EL (cell line): ENCODE measurements at regions not wholly inside any gene's neighbourhood (a gene's known extent, or its start where the extent isn't known, plus 50 kb on each side); places are given as distances from the start of the nearest gene placed in this dataset.

Experiments
- DNase-seq: peaks from one replicate; pipeline ENCODE4 v3.0.0-alpha.2; 2016

DNA sequence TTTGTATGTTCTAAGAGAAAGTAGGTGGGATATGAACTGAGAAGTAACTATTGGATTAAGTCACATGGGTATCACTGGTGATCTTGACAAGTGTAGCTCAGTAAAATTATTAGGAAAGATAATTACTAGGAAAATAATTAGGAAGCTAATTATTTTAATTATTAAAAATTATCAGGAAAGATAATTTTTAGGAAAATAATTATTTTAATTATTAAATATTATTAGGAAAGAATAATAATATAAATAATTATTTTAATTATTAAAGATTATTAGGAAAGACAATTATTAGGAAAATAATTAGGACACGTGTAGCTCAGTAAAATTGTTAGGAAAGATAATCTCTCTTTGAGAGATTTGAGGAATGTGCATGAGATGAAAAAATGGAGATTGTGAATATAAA, 623.4 kb upstream of the PIK3C3 start:
- no peak for DNase-seq

DNA sequence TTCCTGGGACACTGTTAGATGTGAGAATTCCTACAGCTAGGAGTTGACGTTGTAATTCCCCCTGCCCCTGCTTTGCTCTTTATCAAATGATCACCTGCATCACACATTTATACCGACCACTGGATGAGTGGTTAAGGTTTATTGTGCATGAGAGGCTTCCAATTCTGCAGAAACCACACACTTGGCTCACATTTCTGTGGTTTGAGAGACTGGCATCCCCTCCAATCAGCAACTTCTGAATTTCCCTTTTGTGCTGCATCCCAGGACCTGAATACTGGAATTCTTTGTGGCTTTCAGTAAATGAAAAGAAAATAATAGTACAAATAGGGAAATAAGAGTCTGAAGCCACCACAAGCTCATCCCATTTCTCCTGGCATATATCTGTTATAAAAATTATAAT, 628.7 kb upstream of the PIK3C3 start:
- DNase-seq, result no peak

DNA sequence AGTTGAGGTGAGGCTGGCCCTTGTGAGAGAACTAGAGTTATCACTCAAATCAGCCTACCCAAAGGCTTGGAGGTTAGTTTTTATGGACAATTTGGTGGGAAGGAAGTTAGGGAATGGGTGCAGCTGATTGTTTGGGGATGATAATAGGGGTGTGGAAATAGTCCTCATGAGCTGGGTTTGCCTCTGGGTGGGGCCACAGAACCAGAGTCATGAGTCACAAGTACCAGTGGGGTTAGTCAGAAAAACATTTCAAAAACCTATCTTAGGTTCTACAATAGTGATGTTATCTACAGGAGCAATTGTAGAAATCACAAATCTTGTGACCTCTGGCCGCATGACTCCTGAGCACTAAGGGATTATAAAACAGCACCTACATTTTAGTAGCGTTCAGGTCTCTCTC, 630.1 kb upstream of the PIK3C3 start:
- no peak for DNase-seq

DNA sequence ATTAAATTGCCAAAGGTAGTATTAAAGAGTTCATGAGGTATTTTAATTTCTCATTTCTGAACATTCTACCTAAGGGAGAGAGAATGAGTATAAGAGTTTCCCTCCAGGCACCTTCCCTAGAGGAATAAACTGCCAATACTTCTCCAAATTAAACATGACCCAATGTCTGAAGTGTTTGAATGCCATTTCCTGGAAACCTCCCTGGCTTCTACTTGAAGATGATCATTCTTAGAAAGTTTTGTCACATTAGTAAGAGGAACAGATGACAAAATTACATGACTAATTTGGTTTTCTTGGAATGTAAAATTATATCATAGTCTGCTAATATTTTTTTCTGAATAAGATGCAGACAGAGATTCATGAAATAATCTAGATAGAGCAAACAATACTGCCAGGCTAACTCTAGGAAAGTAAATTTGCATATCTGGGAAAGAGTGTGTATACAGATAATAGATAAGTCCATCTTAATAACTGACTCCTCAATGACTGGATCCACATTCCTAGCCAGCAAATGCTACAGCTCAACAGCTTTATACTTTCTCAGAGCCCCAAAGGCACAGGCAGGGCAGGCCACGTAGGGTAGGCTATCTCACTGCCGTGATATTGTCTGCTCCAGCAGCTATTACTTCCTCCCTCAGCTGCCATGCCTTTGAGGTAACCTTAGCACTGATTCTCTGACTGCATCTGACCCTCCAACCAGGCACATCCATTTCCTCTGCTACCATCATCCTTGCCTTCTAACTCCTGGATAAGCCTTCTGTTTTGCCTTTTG, 630.8 kb upstream of the PIK3C3 start:
- no peak for DNase-seq

DNA sequence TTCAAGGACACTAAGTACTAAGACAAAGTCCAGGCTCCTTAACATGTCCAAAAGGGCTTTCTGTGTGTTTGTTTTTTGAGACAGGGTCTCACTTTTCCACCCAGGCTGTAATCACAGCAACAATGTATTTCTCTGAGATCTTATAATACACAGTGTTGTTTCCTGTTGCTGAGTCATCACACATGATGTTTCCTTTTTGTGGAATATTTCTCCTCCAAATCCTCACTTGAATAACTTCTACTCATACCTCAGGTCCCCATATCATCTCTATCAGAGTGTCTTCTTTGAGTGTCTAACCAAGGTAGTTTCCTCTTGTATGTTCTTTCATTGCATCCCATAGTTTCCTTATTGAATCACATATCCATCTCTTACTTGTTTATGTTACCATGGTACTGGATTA, 632.0 kb upstream of the PIK3C3 start:
- no peak for DNase-seq

DNA sequence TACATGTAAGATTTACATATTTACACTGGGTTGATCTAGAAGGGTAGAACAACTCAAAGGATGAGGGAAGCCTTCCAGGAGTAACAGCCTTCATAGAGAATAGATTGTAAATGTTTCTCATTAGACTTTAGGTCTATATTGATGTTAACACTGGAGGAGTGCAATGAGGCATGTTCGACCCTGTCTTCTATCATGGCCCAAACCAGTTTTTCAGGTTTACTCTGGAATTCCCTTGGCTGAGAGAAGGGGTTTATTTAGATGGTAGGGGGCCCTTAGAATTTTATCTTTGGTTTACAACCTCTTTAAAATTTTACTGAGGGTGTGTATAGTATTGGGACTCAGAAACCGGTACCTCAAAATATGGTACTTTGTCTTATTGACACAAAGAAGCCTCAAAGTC, 634.9 kb upstream of the PIK3C3 start:
- DNase-seq, result no peak

DNA sequence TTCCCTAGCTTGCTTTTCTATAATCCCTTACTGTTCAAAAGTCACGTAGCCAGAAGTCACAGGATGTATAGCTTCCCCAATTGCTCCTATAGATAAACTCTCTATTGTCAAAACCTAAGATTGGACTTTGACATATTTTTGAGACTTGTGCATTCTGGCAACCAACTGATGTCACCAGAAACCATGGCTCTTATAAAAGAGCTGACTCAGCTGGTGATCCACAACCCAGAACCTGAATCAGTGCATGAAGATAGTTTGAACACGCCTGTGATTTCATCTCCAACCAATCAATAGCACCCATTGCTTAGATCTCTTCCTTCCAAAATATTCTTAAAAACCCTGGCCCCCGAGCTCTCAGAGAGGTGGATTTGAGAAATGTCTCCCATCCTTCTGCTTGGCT, 639.9 kb upstream of the PIK3C3 start:
- DNase-seq, result no peak

DNA sequence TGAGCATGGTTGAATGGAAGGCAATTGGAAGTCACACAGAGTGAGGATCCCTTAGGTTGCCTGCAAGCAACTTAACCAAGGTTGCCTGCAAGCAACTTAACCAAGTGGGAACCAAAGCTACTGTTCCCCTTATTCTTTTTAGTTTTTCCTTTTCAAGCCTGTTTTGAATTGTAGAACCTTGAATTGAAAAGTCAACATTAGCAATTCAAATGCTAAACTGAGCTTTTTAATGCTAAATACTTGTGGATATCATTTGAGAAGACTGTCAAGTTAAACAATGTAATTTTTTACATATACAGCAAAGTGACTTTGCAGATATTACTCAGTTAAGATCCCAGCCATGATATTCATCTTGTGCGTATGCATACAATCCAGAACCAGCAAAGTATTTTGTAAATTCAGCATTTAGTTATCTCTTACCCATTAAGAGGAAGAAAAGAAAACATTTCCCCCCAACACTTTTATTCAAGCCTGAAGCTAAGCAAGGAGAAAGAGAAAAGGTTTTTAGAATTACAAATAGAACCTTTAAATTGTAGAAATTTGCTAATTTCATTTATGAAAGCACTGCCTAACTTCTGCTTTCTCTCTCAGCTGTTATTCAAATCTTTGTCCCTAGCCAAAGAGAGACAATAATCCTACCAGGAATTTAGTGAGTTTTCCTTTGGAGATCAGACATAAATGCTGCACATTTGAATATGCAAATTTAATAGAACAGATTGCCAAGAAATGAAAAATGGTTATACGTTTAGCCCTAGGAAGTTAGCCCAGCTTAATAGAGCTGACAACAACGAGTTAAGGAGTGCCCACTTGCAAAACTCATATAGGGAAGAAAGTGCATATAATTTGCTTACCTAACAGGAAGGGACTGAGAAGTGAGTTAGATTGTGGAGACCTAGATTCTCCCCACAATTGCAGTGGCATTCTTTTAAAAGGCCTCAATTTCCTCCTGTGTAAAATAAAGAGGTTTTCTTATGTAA, 643.2 kb upstream of the PIK3C3 start:
- DNase-seq, result no peak

DNA sequence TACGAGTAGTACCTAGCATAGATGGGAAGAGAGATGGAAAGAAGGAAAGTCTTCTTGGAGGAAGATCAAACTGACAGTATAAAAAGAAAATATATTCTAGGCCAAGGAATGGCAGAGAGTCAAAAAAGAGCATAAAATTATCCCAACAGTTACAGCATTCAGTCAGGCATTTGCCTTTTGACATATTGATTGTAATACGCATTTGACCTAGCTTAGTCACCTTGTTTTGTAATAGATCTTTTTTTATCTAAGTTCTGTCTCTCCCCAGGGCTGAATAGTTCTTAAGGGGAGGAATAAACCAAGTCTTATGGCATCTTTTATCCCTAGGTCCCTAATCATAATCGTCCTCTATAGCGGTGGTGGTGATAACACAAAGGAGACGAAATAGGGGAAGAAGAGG, 657.3 kb upstream of the PIK3C3 start:
- no peak for DNase-seq

DNA sequence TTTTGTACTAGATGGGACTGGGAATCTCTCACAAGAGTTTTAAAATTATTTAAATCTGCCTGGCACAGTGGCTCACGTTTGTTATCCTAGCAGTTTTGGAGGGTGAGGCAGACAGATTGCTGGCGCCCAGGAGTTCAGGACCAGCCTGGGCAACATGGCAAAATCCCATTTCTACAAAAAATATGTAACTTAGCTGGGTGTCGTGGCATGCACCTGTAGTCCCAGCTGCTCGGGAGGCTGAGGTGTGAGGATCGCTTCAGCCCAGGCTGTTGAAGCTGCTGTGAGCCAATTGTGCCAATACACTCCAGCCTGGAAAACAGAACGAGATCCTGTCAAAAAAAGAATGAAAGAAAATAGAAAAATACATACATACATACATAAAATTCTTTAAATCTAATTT, 685.7 kb upstream of the PIK3C3 start:
- no peak for DNase-seq

DNA sequence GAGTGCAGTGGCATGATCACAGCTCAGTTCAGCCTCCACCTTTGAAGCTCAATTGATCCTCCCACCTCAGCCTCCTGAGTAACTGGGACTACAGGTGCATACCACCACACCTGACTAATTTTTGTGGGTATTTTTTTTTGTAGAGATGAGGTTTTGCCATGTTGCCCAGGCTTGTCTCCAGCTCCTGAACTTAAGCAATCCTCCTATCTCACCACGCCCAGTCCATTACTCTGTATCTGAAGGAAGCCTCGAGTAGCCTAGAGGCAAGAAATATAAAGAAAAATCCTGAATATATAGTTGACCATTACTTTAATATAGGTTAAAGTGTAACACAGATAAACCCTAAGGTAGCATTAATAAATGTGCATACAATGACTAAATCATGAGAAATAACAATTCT, 686.8 kb upstream of the PIK3C3 start:
- no peak for DNase-seq

DNA sequence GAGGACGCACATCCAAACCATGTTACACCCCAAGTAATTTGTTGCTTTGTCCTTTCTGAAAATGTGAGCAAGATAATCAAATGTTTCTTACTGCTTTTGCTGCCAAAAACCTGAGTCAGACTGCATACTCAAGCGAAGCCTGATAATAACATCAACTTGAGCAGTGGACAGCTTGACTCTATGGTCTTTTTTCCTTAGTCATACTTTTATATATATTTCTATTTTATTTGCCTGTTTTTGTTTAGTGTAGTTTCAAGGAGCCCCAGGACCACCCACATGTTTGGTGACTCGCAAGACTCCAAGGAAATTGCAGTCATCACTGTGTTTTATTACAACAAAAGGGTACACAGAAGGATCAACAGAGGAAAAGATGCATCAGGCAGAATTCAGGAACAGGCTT, 688.4 kb upstream of the PIK3C3 start:
- no peak for DNase-seq

DNA sequence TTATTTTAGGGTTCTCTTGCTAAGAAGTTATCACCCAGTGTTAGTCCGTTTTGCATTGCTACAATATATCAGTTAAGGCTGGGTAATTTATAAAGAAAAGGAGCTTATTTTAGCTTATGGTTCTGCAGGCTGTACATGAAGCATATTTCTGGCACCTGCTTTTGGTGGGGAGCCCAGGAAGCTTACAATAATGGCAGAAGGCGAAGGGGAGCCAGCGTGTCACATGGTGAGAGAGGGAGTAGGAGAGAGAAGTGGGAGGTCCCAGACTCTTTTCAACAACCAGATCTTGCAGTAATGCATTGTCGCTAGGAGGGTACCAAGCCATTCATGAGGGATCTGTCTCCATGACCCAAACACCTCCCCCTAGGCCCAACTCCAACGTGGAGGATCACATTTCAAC, 688.8 kb upstream of the PIK3C3 start:
- no peak for DNase-seq

DNA sequence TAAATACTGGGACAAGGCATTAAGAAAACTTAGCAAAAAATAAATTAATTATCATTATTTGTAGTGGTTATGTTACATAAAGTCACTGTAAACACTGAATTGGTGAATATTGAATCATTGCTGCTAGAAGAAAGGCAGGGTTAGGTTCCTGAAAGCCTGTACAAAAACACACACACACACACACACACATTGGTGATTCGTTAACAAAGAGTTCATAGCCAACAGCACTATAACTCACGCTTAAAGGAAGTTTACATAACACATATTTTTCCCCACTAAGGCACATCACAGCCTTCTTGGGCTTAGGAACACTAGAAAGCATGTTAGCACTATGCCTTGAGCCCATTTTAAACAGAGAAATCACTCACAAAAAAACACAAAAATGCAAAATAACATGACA, 690.0 kb upstream of the PIK3C3 start:
- no peak for DNase-seq

DNA sequence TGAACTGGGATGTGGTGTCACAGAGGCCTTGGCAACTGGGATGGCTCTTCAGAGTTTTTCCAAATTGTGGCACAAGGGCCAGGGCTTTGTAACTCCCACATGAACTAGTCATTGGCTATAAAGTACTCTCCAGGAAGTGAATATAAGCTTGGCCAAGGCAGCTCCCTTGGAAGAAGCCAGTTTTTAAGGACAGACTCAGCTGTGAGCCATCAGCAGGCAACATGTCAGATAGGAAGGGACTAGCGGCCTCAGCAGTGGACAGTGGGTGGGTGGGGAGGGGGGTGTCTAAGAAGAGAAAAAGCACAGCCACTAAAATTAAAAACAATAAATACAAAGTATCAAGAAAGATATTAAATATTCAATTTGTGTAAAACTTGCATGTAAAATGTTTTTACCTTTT, 691.1 kb upstream of the PIK3C3 start:
- no peak for DNase-seq

DNA sequence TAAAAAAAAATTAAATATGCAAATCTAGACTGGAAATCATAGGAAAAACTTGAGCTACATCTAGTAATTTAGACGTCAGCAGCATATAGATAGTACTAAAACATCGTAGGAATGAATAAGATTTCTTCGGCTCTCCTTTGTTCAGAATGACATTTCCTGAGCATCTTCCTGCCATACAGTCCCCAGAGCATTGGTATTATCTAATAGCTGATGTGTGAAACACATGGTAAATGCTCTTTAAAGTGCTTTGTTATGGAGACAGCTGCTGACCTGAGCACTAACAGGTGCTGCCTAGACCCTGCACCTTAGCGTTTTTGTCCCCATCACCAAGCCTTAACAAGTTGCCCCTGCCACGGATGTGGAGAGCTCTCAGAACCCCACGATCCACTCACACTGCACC, 692.3 kb upstream of the PIK3C3 start:
- DNase-seq, result no peak

DNA sequence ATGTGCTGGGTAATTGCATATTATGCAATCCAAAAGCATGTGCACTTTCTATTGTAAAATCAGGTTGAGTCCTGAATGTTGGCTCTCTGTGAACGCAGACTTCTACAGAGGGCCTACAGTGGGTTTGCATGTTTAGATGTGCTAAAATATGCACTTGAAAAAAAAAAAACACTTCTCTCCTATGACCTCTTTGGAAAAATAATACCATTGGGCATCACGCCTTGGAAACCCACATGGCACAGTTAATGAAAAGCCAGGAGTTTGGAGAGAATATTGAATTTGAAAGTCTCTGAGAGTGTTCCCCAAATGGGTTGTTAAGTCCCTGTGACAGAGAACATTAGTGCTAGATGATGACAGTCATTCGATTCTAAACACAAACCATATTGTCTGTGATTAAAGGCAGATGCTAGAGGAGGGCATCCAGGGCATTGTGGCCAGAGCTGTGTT, 710.4 kb upstream of the PIK3C3 start:
- no peak for DNase-seq

DNA sequence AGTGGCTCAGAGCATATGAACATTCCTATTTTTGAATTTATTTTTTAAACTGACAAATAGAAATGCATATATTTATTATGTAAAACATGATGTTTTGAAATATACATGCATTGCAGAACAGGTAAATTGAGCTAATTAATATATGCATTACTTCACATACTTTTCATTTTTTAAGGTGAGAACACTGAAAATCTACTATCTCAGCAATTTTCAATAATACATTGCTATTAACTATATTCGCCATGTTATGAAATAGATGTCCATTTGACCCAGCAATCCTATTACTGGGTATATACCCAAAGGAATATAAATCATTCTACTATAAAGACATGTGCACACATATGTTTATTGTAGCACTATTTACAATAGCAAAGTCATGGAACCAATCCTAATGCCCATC, 717.7 kb upstream of the PIK3C3 start:
- DNase-seq, result no peak

DNA sequence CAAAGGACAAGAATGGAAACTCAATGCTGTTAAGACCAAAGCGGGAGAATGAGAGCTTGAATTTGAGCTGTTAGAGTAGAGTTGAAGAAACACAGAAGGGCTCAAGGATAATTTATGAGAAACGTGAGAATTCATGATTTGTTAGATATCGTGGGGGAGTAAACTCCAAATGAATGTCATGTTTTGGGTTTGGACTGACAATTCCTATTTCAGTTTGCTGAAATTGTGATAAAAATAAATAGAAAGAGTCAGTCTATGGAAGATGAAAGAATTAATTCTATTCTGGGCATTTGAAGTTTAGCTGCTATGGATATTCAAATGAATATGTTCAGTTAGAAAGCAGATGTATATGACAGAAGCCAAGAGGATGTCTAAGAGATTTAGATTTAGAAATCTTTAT, 723.4 kb upstream of the PIK3C3 start:
- DNase-seq, result no peak

DNA sequence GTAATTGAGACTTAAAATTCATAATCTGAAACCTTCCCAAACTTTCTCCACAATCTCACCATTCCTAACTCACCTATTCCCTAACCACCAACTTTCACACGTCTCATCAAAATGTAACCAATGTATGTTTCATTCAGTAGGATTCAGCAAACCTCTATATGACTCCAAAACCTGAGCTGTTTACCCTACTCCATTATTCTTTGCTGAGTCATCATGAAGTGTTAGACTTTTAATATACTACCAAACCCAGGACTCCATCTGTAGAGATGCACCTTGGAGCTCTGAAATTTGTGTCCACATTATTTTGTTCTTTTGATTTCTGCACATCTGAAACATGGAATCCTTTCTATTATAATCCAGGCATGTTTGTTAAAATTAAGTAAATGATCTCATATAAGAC, 727.0 kb upstream of the PIK3C3 start:
- DNase-seq, result no peak

DNA sequence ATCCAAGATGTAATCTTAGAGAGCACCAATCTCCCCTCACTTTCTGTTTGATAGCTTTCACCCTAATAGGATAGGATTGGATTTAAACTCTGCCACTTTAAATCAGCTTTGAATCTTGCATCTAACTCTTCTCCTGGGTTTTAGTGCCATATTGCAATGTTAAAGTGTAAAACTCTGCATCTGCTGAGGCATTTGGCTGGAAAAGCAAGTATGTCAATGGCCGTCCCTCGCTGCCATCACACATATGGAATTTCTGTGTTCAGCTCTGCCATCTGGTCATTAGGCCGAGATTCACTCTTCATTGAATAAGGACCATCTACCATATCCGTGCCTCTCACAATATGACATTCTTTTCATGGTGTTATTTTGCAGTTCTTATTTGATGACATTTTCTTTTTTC, 728.1 kb upstream of the PIK3C3 start:
- DNase-seq, result no peak

DNA sequence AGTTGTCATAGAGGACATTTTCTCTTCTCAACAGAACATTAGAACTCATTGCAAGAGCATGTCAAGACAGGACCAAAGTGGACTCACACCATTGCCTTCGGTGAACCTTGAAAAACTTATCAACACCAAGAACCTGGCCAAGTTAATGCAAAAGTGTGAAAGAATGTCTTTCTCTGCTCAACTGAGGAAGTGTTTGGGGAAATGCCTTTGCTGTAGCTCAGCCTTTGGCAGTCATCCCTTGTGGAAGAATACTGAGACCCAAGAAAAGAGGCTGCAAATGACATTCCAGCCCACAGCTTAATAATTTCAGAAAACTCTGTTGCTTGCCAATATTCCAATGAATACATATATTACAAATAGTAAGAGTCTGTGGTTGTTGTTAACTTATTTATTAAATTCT, 728.8 kb upstream of the PIK3C3 start:
- no peak for DNase-seq

DNA sequence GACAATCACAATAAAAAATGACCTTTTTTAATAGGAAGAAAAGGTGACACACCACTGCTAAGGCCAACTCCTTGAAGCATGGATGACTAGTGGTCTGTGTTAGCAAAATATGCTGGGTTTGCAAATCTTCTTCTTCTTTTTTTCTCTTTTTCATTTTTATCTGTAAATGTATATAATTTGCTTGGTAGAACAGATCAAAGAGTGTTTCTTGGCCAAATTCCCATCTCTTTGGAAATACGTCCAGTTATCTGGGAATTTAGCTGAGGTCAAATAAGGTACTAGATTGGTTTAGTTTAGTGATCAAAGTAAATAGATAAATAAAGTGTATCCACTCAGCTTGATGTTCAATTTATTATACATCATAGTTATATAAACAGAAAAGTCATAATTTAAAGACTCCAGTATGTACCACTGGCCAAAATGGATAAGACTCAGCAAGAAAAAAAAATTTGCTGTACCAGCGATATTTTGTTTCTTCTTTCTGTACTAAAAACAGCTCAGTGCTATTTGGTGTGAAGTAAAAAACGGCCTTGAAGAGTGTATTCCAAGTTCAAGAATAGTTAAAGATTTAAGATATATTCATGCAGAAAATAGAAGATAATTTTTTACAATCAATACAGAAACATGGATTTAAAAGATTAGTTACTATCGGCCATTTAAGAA, 738.6 kb upstream of the PIK3C3 start:
- no peak for DNase-seq

DNA sequence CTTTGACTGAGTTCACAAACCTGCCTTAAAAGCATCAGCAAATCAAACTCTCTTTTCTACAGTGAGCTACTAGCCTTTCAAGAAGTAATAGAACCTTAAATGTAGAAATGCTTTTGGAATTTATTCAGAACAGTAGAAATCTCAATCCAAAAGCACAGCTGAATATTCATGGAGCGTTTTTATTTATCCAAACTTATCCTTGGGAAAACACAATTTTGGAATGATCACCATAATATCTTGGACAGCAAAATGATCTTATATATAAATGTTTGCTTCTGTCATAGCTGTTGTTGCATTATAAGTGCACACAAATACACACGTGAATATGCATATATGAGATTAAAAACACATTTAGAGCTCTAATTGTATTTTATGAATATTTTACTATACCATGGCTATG, 747.3 kb upstream of the PIK3C3 start:
- DNase-seq, result no peak
